HL-60 (cell line): ENCODE measurements at regions not wholly inside any gene's neighbourhood (a gene's known extent, or its start where the extent isn't known, plus 50 kb on each side); places are given as distances from the start of the nearest gene placed in this dataset.

Experiments used
- SPI1 ChIP-seq: IDR thresholded peaks from 2 replicates; pipeline ENCODE4 v1.6.1; 2012; ENCODE audit warnings: low read depth, mild to moderate bottlenecking, borderline replicate concordance
- TF ChIP-seq, protein P1 (sequence below): IDR thresholded peaks from one replicate; pipeline ENCODE4 v1.5.1; 2011; ENCODE audit warnings: low read length, control low read depth, inconsistent platforms; ENCODE audit not compliant: insufficient read depth

DNA sequence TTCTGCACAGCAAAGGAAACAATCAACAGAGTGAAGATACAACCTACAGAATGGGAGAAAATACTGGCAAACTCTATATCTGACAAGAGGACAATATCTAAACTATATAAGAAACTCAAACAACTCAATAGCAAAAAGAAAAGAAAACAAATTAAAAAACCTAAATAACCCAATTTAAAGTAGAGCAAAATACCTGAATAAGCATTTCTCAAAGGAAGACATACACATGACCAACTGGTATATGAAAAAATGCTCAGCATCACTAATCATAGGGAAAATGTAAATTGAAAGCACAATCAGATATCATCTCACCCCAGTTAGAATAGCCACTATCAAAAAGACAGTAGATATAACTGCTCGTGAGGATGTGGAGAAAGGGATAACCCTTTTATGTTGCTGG lies 87.8 kb upstream of the FOXA2 start:
- TF ChIP-seq, protein P1, sequence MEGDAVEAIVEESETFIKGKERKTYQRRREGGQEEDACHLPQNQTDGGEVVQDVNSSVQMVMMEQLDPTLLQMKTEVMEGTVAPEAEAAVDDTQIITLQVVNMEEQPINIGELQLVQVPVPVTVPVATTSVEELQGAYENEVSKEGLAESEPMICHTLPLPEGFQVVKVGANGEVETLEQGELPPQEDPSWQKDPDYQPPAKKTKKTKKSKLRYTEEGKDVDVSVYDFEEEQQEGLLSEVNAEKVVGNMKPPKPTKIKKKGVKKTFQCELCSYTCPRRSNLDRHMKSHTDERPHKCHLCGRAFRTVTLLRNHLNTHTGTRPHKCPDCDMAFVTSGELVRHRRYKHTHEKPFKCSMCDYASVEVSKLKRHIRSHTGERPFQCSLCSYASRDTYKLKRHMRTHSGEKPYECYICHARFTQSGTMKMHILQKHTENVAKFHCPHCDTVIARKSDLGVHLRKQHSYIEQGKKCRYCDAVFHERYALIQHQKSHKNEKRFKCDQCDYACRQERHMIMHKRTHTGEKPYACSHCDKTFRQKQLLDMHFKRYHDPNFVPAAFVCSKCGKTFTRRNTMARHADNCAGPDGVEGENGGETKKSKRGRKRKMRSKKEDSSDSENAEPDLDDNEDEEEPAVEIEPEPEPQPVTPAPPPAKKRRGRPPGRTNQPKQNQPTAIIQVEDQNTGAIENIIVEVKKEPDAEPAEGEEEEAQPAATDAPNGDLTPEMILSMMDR, result no peak
- TF ChIP-seq SPI1, result no peak
